GM19397 (cell line): ENCODE measurements at regions not wholly inside any gene's neighbourhood (a gene's known extent, or its start where the extent isn't known, plus 50 kb on each side); places are given as distances from the start of the nearest gene placed in this dataset.

Experiments
- ATAC-seq: cut with Tn5 transposase; IDR thresholded peaks from one replicate; pipeline ENCODE4 v1.9.1; 2021; ENCODE audit warnings: mild to moderate bottlenecking, moderate library complexity; ENCODE audit not compliant: unreplicated experiment

GRCh38 chr17:73782641-73783381, 138.6 kb upstream of the SDK2 start:
- no peak for ATAC-seq

DNA sequence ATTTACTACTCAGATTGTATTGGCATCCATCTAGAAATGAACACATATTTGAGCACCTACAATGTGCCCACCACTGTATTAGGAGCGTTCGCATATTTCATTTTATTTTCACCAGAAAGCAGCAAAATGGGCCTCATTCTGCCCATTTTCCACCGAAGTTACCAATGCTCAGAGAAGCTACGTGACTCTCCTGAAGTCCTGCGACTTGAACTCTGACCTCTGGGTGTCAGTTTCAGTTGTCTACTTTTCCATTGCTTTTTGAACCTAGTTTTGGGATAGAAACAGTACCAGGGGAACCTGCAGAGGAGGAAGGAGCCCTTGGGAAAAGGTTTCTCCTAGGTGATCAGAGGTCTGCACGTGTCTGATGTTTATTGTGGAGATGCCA, 139.1 kb upstream of the SDK2 start:
- no peak for ATAC-seq

GRCh38 chr17:73783945-73784603, 139.8 kb upstream of the SDK2 start:
- no peak for ATAC-seq

GRCh38 chr17:73785496-73785895, 141.3 kb upstream of the SDK2 start:
- no peak for ATAC-seq

- ATAC-seq: no peak
These were observed 141.9 kb upstream of the SDK2 start for GRCh38 chr17:73785958-73786743.

DNA sequence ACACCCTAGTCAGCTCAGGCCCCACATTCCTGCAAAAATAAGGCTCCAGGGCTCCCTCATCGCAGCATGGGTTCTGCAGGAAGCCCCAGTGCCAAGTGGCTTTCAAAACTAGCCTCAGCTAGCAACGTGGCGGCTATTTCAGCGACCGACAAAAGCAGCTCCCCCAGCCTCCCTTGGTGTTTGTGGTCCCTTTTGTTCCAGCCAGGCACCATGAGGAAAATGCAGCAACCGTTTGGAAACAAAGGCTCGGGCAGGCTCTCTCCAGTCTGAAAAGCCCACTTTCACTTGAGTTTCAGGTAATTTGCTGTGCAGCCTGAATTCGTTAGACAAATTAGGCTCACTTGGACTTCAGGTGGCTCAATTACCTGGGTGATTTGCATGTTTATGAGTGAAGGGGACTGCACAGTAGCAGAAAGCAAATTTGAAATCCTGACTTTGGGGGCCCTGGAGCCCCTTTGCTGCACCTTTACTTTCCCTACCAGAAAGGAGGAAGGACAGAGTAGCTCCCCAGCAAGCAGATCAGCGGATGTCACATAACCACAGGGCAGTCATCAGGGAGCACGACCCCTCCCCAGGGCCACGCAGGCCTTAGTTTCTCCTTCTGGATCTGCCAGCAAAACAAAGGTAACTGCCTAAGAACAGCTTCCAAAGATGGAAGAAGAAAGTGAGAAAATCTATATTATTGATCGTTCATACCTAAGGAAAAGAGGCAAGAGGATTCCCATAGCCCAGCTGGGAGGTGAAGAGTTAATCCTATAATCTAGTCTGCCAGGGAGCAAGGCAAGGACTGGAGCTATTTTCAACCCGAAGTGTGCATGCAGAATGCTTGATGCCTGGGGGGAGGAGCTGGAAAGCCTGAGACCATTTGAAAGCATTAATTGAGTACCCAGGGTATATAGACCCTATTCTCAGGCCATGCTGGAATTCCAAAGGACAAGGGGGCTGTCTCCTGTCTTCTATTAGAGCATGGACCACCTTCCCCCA, 143.1 kb upstream of the SDK2 start:
- no peak for ATAC-seq

- ATAC-seq: no peak
These were observed 143.9 kb upstream of the SDK2 start for GRCh38 chr17:73788111-73788510.

GRCh38 chr17:73791121-73791520, 146.9 kb upstream of the SDK2 start:
- no peak for ATAC-seq

DNA sequence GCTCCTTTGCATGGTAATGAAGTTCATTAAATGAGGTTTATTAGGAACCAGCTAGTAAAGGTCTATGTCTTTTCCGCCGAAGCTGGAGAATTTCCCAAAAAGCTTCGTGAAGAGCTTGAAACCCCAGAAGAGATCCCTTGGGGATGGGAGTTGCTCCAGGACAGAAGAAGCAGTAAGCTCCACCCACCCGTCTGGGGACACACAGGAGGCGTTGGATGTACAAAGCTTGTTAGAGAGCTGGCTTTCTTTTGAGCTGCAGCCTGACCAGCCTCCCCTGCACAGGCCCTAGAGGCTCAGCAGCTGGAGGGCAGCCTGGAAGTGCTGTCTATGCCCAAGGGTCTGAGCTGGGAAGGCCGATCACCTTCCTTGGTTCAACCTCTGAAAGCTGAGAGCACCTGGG, 147.4 kb upstream of the SDK2 start:
- no peak for ATAC-seq

GRCh38 chr17:73792994-73793393, 148.7 kb upstream of the SDK2 start:
- ATAC-seq: no peak

GRCh38 chr17:73794336-73794735, 150.1 kb upstream of the SDK2 start:
- ATAC-seq: no peak

DNA sequence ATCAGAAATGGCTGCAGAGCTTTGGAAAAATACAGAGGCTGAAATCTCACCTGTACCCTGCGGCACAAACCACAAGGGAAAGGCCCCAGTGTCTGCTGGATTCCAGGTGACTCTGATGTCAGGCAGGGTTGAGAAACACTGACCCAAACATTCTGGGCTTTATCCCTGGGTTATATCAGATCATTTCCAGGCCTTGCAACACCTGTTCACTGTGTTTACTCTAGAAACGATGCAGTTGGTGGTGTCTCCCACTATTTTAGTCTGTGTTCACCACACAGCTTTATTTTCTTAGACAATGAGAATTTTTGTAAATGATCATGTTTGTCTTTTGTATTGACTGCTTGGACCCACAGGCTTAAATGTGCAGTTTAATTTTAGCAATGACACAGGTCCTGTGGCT, 151.5 kb upstream of the SDK2 start:
- no peak for ATAC-seq

GRCh38 chr17:73797594-73798110, 153.4 kb upstream of the SDK2 start:
- ATAC-seq: no peak

DNA sequence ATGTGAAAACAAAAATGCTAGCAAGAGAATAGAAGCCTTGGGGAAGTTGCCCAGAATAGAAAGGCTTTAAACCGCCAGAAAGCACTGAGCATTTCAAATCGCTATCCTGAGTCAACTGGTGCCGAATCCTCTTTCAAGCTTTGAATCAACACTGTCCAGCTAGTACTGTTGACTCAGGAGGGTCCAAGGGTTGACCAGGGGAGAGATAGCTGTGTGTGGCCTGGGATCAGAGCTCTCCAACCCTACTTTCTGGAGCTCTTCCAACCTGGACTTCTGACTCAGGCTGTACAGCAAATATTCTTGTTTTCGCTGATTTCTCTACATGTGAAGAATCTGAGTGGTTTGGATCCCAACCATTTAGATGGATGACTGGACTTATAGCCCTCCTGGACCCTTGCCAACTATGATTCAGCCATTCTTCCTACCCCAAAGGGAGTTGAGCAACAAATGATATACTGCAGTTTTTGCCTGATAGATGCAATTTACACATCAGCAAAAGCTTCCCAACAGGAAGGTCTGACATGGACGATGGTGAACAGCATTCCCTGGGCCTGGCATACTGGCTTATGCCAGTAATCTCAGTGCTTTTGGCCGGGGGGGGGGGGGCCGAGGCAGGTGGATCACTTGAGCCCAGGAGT, 154.0 kb upstream of the SDK2 start:
- no peak for ATAC-seq

DNA sequence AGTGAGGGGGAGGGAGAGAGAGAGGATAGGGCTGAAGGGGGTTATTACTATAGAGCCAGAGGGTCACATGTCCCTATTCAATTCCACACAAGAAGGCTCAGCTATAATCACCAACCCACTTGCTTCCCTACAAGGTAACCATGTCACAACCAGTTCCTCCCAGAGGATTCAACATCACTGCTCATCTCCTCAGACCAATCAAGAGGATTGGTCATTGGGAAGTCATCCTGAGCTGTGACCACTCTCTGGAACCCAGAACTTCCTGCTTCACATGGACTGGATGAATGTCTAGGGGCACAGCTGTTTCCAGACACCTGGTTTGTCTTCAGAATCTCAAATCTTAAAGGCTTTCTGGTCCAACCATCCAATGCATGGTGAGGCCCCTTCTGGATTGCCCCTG, 154.9 kb upstream of the SDK2 start:
- no peak for ATAC-seq

DNA sequence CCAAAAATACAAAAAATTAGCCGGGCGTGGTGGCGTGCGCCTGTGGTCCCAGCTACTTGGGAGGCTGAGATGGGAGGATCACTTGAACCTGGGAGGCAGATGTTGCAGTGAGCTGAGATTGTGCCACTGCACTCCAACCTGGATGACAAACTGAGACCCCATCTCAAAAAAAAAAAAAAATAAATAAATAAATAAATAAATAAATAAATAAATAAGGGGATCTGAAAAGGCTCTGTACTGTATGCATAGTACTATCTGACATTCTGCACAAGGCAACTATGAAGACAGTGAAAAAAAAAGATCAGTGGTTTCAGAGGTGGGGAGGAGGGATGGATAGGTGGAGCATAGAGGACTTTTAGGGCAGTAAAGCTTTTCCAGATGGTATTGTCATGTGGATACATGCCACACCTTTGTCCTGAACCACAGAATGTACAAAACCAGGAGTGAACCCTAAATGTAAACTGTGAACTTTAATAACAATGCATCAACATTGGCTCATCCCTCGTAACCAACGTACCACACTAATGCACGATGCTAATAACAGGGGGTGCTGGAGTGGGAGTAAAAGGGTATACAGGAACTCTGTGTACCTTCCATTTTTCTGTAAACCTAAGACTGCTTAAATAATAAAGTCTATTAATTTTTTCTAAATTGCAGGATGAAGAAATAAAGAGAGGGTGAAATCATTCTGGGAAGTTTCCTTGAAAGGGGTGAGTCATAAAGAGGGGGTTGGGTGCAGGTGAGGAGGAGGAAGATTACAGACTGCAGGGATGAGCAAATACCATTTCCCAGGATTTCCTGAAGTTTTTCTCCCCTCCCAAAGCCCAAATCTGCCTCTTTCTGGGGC, 155.8 kb upstream of the SDK2 start:
- no peak for ATAC-seq

- no peak for ATAC-seq
These were observed 156.6 kb upstream of the SDK2 start for GRCh38 chr17:73800893-73801292.

DNA sequence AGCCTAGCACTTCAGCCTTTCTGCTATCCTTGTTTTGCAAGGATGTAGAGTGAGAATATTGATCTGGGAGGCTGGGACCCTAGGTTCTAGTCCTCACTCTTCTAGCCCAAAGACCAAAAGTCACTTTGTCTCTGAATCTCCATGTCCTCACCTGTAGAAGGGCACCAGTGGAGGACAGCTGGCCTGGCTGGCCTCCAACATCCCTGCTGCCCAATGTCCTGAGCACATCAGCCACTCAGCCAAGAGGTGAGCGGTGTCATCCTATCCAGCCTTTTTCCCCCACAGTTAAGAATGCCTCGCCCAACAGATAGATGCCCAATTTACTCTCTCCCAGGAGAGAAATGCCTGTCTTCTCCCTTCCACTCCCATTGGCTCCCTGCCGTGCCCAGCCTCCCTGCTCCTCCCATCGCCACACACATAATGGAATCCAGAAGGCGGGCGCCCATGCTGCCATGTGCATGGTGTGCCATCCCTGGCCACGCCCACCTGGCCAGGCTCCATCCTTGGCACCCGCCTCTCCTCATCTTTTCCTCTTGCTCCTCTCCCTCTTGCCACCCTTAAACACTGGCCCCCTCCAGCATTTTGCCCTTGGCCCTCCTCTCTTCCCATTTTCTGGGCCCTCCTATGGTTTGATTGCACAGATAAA, 157.3 kb upstream of the SDK2 start:
- ATAC-seq: no peak

GRCh38 chr17:73802314-73802713, 158.1 kb upstream of the SDK2 start:
- ATAC-seq: no peak
